Stimulated activated CD4-positive, alpha-beta T cell treated with anti-CD3 and anti-CD28 coated beads, Interleukin-2, amount 100 ng/mL, for 24 hours (primary cell): ENCODE measurements at regions not wholly inside any gene's neighbourhood (a gene's known extent, or its start where the extent isn't known, plus 50 kb on each side); places are given as distances from the start of the nearest gene placed in this dataset.
"Not testable (repeated sequence)": the region's sequence is repeated elsewhere in the genome, so short reads cannot be mapped to it uniquely, and the experiment has no call there.

Experiments
- DNase-seq, 2 donors: peaks; one replicate each; pipeline ENCODE4 v3.0.0-alpha.2; 2020

DNA sequence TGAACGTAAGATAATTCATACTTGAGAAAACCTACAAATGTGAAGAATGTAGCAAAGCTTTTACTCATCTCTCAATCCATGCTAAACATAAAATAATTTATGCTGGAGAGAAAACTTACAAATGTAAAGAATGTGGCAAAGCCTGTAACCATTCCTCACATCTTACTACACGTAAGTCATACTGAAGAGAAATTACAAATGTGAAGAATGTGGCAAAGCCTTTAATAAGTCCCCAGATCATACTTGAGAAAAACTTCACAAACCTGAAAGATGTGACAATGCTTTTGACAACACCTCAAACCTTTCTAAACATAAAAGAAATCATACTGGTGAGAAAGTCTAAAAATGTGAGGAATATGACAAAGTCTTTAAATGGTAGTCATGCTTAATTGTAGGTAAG lies 89.4 kb downstream of the ZNF675 start:
- DNase-seq = no peak

DNA sequence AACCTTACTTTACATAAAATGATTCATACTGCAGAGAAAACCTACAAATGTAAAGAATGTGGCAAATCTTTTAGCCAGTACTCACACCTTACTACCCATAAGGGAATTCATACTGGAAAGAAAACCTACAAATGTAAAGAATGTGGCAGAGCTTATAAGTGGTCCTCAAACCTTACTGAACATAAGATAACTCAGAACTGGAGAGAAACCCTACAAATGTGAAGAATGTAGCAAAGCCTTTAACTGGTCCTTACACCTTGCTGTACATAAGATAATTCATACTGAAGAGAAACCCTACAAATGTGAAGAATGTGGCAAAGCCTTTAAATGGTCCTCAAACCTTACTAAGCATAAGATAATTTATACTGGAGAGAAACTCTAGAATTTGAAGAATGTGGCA lies 90.1 kb downstream of the ZNF675 start:
- no peak for DNase-seq

DNA sequence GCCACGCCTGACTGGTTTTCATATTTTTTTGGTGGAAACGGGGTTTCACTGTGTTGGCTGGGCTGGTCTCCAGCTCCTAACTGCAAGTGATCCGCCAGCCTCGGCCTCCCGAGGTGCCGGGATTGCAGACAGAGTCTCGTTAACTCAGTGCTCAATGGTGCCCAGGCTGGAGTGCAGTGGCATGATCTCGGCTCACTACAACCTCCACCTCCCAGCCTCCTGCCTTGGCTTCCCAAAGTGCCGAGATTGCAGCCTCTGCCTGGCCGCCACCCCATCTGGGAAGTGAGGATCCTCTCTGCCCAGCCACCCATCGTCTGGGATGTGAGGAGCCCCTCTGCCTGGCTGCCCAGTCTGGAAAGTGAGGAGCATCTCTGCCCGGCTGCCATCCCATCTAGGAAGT lies 92.7 kb downstream of the ZNF675 start:
- not testable (repeated sequence) for DNase-seq

DNA sequence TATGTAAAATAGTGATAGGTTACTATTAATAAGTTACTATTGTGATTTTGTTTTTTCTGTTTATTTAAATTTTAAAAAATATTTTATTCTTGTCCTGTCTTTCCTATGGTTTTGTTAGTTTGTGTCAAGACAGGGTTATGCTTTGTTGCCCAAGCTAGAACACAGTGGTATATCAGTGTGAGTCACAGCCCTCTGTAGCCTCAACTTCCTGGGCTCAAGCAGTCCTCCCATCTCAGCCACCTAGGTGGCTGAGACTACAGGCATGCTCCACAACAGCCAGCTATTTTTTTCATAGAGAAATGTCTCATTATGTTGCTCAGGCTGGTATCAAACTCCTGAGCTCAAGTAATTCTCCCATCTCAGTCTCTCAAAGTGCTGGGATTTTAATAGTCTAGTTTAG lies 99.5 kb downstream of the ZNF675 start:
- no peak for DNase-seq

DNA sequence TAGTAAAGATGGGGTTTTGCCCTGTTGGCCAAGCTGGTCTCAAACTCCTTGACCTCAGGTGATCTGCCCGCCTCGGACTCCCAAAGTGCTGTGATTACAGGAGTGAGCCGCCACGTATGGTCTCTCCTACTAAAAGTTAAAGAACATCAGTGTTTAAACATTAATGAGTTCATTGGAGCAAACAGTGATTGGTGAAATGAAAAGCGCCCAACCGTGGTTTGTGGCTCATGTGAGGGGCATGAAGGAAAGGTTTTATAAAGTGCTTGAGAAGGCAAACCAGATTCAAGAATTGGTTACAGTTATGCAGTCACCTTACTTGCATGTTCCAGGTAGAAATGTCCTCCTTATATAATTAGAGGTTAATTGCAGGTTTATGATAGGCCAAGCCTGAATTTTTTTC lies 109.5 kb downstream of the ZNF675 start:
- no peak for DNase-seq

DNA sequence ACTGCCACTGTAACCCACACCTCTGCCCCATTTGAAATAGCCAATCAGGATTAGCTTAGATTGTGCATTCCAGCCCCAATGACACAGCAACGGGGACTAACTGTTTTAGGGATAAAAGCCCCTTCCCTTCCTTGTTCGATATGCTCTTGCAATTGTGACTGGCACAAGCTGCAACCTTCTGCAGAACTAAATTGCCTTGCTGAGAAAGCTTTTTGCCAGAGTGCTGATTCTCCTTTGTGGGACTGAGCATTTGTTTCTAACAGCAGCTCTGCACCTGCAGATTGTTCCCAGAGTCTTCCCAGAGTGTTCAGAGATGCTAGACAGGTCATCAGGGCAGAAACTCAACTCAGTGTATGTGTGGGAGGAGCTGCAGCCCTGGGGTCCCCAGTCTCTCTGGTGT lies 115.8 kb downstream of the ZNF675 start:
- no peak for DNase-seq

DNA sequence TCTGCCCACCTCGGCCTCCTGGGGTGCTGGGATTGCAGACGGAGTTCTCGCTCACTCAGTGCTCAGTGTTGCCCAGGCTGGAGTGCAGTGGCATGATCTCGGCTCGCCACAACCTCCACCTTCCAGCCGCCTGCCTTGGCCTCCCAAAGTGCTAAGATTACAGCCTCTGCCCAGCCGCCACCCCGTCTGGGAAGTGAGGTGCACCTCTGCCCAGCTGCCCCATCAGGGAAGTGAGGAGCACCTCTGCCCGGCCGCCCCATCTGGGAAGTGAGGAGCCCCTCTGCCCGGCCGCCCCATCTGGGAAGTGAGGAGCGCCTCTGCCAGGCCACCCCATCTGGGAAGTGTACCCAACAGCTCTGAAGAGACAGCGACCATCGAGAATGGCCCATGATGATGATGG lies 118.9 kb downstream of the ZNF675 start:
- DNase-seq = not testable (repeated sequence)

DNA sequence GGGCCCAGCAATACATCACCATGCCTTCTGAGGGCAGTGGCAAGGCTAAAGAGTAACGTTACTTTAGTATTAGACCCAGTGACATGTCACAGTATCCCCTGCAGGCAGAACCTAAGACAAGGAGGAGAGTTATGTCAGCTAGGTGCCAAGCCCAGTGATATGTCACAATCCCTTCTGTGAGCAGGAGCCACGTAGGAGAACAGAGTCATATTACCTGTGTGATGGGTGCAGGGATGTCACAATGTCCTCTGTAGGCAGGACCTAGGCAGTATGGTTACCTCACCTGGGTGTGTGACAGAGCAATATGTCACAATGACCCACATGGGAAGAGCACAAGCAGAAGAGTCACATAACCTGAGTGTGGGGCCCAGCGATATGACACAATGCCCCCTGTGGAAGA lies 121.8 kb downstream of the ZNF675 start:
- DNase-seq = no peak

DNA sequence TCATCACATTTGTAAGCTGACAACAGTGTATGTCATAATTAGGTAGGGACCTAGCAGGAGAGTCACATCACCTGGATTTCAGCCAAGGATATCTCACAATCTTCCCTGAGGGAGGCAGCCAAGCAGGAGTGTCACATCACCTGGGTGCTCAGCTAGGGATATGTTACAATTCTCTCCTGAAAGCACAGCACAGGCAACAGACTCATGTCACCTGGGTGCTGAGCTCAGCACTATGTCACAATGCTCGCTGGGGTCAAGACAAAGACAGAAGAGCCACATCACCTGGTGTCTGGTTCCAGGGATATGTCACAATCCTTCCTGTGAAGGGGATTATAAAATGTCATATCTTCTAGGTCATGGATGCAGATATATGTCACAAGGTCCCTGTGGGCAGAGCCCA lies 123.7 kb downstream of the ZNF675 start:
- DNase-seq = no peak

DNA sequence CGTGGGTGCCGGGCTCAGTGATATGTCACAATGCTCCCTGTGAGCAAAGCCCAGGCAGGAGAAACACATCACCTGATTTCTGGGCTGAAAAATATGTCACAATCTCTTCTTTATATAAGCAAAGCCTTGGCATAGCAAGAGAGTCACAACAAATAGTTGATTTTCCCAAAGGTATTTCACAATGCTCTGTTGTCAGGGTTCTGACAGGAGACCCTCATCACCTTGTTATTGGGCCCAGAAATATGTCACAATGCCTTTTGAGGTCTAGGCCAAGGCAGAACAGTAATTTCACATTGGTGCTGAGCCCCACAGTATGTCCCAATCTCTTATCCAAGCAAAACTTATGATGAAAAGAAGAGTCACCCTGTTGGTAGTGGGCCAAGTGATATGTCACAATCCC lies 125.7 kb downstream of the ZNF675 start:
- DNase-seq = no peak

DNA sequence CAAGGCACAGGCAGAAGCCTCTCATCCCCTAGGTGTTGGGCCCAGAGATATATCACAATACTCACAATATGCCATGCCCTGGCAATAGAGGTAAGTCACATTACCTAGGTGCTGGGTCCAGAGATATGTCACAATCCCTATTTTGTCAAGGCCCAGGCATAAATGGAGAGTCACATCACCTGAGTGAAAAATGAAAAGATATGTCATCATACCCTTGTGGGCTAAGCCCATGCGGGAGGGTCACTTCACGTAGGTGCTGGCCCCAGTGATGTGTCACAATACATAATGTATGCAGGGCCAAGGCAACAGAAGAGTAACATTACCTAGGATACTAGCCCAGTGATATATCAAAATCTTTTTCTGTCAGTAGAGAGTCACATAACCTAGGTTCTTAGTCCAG lies 127.0 kb downstream of the ZNF675 start:
- DNase-seq = no peak

DNA sequence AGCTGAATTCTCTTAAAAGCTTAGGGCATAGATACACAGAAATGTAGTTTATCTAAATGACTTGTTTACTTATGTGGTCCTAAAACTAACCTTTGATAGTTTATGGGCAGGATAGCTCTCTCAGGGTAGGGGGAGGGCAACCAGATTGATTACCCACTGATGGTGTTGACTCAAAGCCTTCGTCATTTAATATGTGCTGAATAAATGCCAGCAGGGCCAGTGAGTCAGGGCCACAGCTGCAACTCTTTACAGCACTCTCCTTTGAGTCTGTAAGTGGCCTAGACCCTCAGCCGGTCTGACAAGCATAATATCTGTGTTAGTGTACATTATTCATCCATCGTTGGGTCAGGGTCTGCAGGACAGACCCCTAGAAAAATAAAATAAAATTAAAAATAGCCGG lies 128.5 kb downstream of the ZNF675 start:
- no peak for DNase-seq

DNA sequence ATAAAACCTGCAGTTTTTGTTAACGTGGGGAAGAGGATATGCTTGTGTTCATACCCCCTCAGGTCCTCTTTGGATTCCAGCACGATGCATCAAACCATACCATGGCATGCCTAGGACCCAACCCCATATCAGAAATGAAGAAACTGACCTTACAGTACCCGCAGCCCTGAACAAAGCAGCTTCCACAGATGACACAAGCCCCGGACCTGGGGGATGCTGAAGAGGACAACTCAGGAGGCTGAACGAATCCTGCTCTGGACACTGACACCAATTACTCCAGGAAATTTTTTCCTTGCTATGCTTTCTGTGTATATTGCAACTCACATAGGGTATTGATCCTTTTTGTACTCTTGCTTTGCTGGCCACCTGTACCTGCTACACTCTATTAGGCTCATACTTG lies 129.6 kb downstream of the ZNF675 start:
- no peak for DNase-seq

DNA sequence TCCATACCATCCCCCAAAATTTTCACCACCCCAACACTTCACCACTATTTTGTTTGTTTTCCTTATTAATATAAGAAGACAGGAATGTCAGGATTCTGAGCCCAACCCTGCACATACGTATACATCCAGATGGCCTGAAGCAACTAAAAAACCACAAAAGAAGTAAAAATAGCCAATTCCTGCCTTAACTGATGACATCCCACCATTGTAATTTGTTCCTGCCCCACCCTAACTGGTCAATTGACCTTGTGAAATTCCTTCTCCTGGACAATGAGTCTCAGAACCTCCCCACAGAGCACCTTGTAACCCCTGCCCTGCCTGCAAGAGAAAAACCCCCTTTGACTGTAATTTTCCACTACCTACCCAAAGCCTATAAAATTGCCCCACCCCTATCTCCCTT lies 132.5 kb downstream of the ZNF675 start:
- no peak for DNase-seq

DNA sequence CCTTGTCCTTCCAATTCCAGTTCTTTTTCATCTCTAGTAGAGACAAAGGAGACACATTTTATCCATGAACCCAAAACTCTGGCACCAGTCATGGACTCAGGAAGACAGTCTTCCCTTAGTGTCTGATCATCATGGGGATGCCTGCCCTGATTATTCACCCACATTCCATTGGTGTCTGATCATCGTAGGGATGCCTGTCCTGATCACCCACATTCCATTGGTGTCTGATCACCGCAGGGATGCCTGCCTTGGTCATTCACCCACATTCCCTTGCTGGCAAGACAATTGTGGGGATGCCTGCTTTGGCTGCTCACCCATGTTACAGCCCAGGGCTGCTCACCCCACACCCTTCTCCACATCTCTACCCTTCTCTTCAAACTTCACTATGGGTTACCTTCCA lies 136.9 kb downstream of the ZNF675 start:
- not testable (repeated sequence) for DNase-seq

DNA sequence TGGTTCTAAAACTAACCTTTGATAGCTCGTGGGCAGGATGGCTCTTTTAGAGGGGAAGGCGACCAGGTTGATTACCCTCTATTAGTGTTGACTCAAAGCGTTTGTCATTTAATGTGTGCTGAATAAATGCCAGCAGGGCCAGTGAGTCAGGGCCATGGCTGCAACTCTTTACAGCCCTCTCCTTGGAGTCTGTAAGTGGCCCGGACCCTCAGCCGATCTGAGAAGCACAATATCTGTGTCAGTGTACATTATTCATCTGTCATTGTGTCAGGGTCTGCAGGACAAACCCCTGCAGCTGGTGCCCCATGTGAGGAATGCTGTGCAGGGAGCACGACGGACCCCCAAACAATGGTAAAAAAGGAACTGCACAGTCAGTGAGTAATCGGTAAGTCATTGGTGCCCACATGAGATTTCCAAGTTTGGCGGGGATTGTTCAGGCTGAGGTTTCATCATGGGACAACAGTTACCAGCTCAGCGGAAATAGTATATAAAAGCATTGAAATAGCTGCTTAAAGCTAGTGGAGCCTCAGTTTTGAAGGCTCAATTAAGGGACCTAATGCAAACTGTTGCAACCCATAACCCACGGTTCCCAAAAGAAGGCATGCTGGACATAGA lies 139.1 kb downstream of the ZNF675 start:
- DNase-seq = no peak

DNA sequence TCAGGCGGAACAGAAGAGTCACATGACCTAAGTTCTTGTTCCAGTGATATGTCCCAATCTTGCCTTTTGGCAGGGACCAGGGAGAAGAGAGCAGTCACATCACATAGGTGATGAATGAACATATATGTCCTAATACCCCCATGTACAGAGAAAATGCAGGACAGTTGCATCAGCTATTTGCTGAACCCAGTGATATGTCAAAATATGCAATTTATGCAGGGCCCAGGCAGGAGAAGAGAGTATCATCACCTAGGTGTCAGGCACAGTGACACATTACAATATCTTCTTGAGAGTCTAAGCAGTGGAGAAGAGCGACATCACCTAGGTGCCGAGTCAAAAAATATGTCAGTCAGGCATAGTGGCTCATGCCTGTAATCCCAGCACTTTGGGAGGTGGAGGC lies 139.9 kb downstream of the ZNF675 start:
- DNase-seq = no peak

DNA sequence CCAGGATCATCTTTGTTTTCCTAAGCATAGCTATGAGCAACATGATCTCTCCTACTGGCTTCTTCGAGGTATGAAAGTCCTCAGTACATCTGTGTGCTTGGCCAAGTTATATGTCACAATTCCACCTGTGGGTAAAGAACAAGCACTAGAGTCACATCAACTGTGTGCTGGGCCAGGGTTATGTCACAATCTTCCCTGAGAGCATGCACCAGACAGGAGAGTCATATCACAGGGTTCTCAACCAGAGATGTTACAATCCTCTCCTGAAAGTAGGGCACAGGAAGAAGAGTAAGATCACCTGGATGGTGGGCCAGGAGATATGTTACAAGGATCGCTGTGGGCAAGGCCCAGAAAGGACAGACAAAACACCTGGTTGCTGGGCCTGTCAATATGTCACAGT lies 143.7 kb downstream of the ZNF675 start:
- no peak for DNase-seq

DNA sequence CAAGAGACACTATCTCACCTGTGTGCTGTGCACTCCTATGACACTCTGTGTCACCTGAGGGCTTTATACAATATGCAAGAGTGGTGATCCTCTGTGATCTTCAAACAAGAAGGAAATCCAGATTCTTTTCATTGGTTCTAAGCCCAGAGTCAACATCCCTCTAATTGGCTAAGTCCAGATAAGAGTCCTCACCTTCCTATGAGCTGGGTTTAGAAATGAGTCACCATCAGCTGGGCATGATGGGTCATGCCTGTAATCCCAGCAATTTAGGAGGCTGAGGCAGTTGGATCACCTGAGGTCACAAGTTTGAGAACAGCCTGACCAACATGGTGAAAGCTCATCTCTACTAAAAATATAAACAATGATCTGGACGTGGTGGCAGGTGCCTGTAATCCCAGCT lies 144.4 kb downstream of the ZNF675 start:
- DNase-seq = no peak

DNA sequence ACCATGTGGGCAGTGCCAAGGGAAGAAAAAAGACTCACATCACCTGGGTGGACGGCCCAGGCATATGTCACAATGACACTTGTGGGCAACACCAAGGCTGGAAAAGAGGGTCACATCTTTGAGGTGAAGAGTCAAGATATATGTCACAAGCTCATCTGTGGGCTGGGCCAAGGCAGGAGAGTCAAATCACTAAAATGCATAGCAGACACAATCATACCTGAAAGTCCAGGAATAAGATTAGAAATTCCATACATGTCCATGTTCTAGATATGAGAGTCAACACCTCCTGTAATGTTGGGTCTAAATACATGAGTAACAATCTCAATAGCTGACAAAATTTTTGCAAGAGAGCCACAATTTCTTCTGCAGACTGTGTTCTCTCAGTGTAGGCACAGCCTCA lies 145.0 kb downstream of the ZNF675 start:
- no peak for DNase-seq

DNA sequence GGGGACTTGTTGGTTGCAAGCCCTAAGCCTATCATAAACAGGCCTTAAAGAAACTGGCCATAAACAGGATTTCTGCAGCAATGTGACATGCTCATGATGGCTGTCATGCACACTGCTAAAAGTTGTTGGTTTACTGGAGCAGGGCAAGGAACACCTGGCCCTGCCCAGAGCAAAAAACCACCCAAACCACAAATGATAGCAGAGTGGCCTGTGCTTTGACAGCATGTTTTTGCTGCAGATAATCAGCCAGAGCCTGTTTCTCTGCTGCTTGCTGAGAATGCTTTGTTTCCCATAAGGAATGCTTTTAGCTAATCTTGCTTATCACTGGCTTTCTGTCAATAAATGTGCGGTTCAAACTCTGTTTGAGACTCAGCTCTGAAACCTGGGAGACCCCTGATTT lies 144.9 kb upstream of the ZNF91 start:
- not testable (repeated sequence) for DNase-seq

DNA sequence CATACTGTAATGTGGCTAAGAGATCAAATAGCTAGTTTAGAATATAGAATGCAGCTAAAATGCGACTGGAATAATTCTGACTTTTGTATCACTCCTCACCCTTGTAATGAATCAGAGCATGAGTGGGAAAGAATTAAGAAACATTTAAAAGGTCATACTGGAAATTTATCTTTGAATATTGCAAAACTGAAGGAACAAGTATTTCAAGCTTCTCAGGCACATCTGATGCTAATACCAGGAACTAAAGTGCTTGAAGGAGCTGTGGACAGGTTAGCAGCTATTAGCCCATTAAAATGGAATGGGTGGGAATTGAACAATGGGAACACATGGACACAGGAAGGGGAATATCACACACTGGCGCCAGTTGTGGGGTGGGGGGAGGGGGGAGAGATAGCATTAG lies 144.2 kb upstream of the ZNF91 start:
- no peak for DNase-seq

DNA sequence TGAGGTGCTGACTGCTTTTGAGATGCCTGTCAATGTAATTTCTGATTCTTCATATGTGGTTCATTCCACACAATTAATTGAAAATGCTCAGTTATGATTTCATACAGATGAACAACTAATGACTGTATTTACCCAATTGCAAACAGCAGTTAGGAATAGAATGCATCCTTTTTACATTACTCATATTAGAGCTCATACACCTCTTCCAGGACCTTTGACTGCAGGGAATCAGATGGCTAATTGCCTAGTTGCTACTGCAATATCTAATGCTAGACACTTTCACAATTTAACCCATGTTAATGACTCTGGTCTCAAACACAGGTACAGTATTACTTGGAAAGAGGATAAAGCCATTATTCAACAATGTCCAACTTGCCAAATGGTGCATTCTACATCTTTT lies 141.9 kb upstream of the ZNF91 start:
- not testable (repeated sequence) for DNase-seq

DNA sequence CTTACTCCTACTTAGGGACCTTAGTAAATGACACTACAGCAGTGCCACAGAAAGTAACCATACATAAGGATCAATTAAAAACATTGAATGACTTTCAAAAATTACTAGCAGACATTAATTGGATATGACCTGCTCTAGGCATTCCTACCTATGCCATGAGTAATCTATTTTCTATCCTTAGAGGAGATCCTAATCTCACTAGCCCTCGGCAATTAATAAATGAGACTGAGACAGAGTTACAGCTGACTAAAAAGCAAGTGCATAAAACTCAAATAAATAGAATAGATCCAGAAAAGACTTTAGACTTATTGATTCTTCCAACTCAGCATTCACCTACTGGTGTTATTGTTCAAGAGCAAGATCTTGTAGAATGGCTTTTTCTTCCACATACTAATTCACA lies 141.1 kb upstream of the ZNF91 start:
- DNase-seq = not testable (repeated sequence)

DNA sequence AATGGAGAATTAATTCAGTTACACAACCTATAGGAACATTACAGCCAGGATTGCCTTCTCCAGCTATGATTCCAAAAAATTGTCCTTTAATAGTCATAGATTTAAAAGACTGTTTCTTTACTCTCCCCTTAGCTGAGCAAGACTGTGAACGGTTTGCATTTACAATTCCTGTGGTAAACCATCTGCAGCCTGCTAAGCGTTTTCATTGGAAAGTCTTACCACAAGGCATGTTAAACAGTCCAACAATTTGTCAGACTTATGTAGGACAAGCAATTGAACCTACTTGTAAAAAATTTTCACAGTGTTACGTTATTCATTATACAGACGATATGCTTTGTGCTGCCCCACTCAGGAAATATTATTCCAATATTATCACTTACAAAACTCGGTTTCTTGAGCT lies 140.6 kb upstream of the ZNF91 start:
- DNase-seq = not testable (repeated sequence)

DNA sequence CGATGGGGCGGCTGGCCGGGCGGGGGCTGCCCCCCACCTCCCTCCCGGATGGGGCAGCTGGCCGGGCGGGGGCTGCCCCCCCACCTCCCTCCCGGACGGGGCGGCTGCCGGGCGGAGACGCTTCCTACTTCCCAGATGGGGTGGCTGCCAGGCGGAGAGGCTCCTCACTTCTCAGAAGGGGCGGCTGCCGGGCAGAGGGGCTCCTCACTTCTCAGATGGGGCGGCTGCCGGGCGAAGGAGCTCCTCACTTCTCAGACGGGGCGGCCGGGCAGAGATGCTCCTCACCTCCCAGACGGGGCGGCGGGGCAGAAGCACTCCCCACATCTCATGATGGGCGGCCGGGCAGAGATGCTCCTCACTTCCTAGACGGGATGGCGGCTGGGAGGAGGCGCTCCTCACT lies 138.2 kb upstream of the ZNF91 start:
- DNase-seq = not testable (repeated sequence)
